ENCODE measurements at regions not wholly inside any gene's neighbourhood (a gene's known extent, or its start where the extent isn't known, plus 50 kb on each side); places are given as distances from the start of the nearest gene placed in this dataset.
"Not testable (repeated sequence)": the region's sequence is repeated elsewhere in the genome, so short reads cannot be mapped to it uniquely, and the experiment has no call there.

GRCh38 chrX:114006664-114007063 lies 577.2 kb upstream of the HTR2C start:
- no peaks in the 10 kb centered on the region for H3K27me3 Mint-ChIP-seq (ENCODE audit: insufficient read depth)
- no peak overlapping the region for H3K4me3 Mint-ChIP-seq

GRCh38 chrX:113996781-113997180 lies 587.1 kb upstream of the HTR2C start:
- no peak for TF ChIP-seq CTCF (IDR thresholded peaks at IDR 0.05)
- Mint-ChIP-seq H3K27me3 (ENCODE audit: insufficient read depth) (no peaks in the 10 kb centered on the region), H3K4me3 (no peak overlapping the region), H3K9me3 (peaks cover 12% of the 10 kb centered on the region), H3K27ac (no peak overlapping the region), H3K4me1 (ENCODE audit: low read depth) (no peaks in the 10 kb centered on the region), H3K36me3 (ENCODE audit: low read depth) (no peaks in the 10 kb centered on the region)
- no peak for DNase-seq

More at GRCh38 chrX:114006664-114007063, 577.2 kb upstream of the HTR2C start:
- Mint-ChIP-seq H3K9me3 (peaks cover 12% of the 10 kb centered on the region), H3K27ac (no peak overlapping the region), H3K4me1 (ENCODE audit: low read depth) (no peaks in the 10 kb centered on the region), H3K36me3 (ENCODE audit: low read depth) (0 out of 2 replicates have a peak, but pooled peaks cover 4% of the 10 kb centered on the region)
- no peak for DNase-seq
- TF ChIP-seq CTCF (IDR thresholded peaks at IDR 0.05): no peak

- H3K27me3 Mint-ChIP-seq (ENCODE audit: insufficient read depth): not testable (repeated sequence)
Measured at GRCh38 chrX:113991720-113992119, 592.2 kb upstream of the HTR2C start.

GRCh38 chrX:113990669-113991068 lies 593.2 kb upstream of the HTR2C start:
- DNase-seq; H3K27me3 Mint-ChIP-seq (ENCODE audit: insufficient read depth); H3K4me3 Mint-ChIP-seq; H3K4me1 Mint-ChIP-seq (ENCODE audit: low read depth); H3K9me3 Mint-ChIP-seq; H3K36me3 Mint-ChIP-seq (ENCODE audit: low read depth); H3K27ac Mint-ChIP-seq: not testable (repeated sequence)

More at GRCh38 chrX:113991720-113992119, 592.2 kb upstream of the HTR2C start:
- H3K4me3 Mint-ChIP-seq; DNase-seq; H3K36me3 Mint-ChIP-seq (ENCODE audit: low read depth); H3K4me1 Mint-ChIP-seq (ENCODE audit: low read depth); H3K27ac Mint-ChIP-seq; H3K9me3 Mint-ChIP-seq: not testable (repeated sequence)

- H3K36me3 Mint-ChIP-seq (ENCODE audit: low read depth); H3K27me3 Mint-ChIP-seq (ENCODE audit: insufficient read depth); DNase-seq; H3K27ac Mint-ChIP-seq; H3K9me3 Mint-ChIP-seq; H3K4me1 Mint-ChIP-seq (ENCODE audit: low read depth); H3K4me3 Mint-ChIP-seq: not testable (repeated sequence)
Measured at GRCh38 chrX:113988315-113988935, 595.5 kb upstream of the HTR2C start.

- no peak overlapping the region for H3K27ac Mint-ChIP-seq
- no peak overlapping the region for H3K4me3 Mint-ChIP-seq
- no peak for TF ChIP-seq CTCF (IDR thresholded peaks at IDR 0.05)
- DNase-seq: no peak
- no peaks in the 10 kb centered on the region for H3K27me3 Mint-ChIP-seq (ENCODE audit: insufficient read depth)
- no peaks in the 10 kb centered on the region for H3K4me1 Mint-ChIP-seq (ENCODE audit: low read depth)
- H3K9me3 Mint-ChIP-seq: peaks cover 5% of the 10 kb centered on the region
- H3K36me3 Mint-ChIP-seq (ENCODE audit: low read depth): no peaks in the 10 kb centered on the region
Measured at GRCh38 chrX:113986427-113986826, 597.5 kb upstream of the HTR2C start.

GRCh38 chrX:113982766-113983165 lies 601.1 kb upstream of the HTR2C start:
- Mint-ChIP-seq H3K4me3 (no peak overlapping the region), H3K9me3 (peaks cover 11% of the 10 kb centered on the region), H3K36me3 (ENCODE audit: low read depth) (no peaks in the 10 kb centered on the region), H3K27ac (no peak overlapping the region), H3K27me3 (ENCODE audit: insufficient read depth) (no peaks in the 10 kb centered on the region), H3K4me1 (ENCODE audit: low read depth) (no peaks in the 10 kb centered on the region)
- DNase-seq: no peak
- TF ChIP-seq CTCF (IDR thresholded peaks at IDR 0.05): no peak

All from HFFc6 (cell line).